SK-N-SH treated with all-trans-retinoic acid at 6 μM for 48 hours (cell line): ENCODE measurements at regions not wholly inside any gene's neighbourhood (a gene's known extent, or its start where the extent isn't known, plus 50 kb on each side); places are given as distances from the start of the nearest gene placed in this dataset.

ENCODE experiments used
- GLIS3 ChIP-seq: fragments of 250-450 bp; sonication (Bioruptor Pico); IDR thresholded peaks from 2 replicates; pipeline ENCODE4 v1.5.0; 2020; ENCODE audit warnings: mild to moderate bottlenecking, moderate library complexity
- PATZ1 ChIP-seq: fragments of 250-450 bp; sonication (Bioruptor Pico); IDR thresholded peaks from 2 replicates; pipeline ENCODE4 v1.8.0; 2020; ENCODE audit warnings: mild to moderate bottlenecking, moderate library complexity, borderline replicate concordance
- PPARA ChIP-seq: fragments of 250-450 bp; sonication (Bioruptor Pico); IDR thresholded peaks from 2 replicates; pipeline ENCODE4 v1.5.0; 2020; ENCODE audit warnings: mild to moderate bottlenecking, borderline replicate concordance
- ZNF565 ChIP-seq: fragments of 450-650 bp; formaldehyde crosslinking; conservative IDR thresholded peaks from 2 replicates; pipeline ENCODE4 v1.5.0; 2020; ENCODE audit warnings: low read depth, mild to moderate bottlenecking, moderate library complexity

GRCh38 chr3:137285924-137286323 is 328.1 kb downstream of the IL20RB start:
- no peak for TF ChIP-seq PPARA (CRISPR knock-in tag)
- TF ChIP-seq ZNF565 (CRISPR knock-in tag), result no peak
- TF ChIP-seq PATZ1, result no peak
- TF ChIP-seq GLIS3 (CRISPR knock-in tag), result no peak
